Osteoblast (primary cell): ENCODE measurements at regions not wholly inside any gene's neighbourhood (a gene's known extent, or its start where the extent isn't known, plus 50 kb on each side); places are given as distances from the start of the nearest gene placed in this dataset.

ENCODE experiments used
- DNase-seq: peaks from one replicate; pipeline ENCODE4 v3.0.0; 2011; ENCODE audit warnings: low spot score, mixed read lengths; ENCODE audit not compliant: insufficient read length; ENCODE audit errors: missing footprints
- H2AFZ ChIP-seq: 2 replicates; pipeline ENCODE4 v1.6.0; 2011; ENCODE audit warnings: mild to moderate bottlenecking, low read length
- H3K27ac ChIP-seq: 2 replicates; pipeline ENCODE4 v1.5.1; 2011; ENCODE audit warnings: mild to moderate bottlenecking, low read depth, low read length, moderate library complexity
- H3K27me3 ChIP-seq: 2 replicates; pipeline ENCODE4 v1.6.0; 2012; ENCODE audit warnings: mild to moderate bottlenecking, control low read depth, inconsistent platforms, low read length, moderate library complexity; ENCODE audit not compliant: insufficient read depth
- H3K36me3 ChIP-seq: 2 replicates; pipeline ENCODE4 v1.5.1; 2011; ENCODE audit warnings: mild to moderate bottlenecking, low read length, control low read depth, moderate library complexity; ENCODE audit not compliant: insufficient read depth
- H3K4me1 ChIP-seq: 2 replicates; pipeline ENCODE4 v1.5.1; 2011; ENCODE audit warnings: mild to moderate bottlenecking, low read length, control low read depth, moderate library complexity; ENCODE audit not compliant: insufficient read depth
- H3K4me2 ChIP-seq: 2 replicates; pipeline ENCODE4 v1.6.0; 2011; ENCODE audit warnings: mild to moderate bottlenecking, low read length; ENCODE audit not compliant: insufficient read depth
- H3K4me3 ChIP-seq: fragments of 200-600 bp; sonication (generic); 3 replicates; pipeline ENCODE4 v1.5.1; 2012; ENCODE audit warnings: mild to moderate bottlenecking, low read length, inconsistent platforms; ENCODE audit not compliant: insufficient read depth
- H3K79me2 ChIP-seq: 2 replicates; pipeline ENCODE4 v1.6.0; 2012; ENCODE audit warnings: mild to moderate bottlenecking, low read length, control low read depth, inconsistent platforms; ENCODE audit not compliant: insufficient read depth
- H3K9me3 ChIP-seq: 2 replicates; pipeline ENCODE4 v1.5.1; 2011; ENCODE audit warnings: low read depth, low read length, control low read depth
- H4K20me1 ChIP-seq: 2 replicates; pipeline ENCODE4 v1.6.0; 2012; ENCODE audit warnings: mild to moderate bottlenecking, low read length, control low read depth; ENCODE audit not compliant: insufficient read depth
- TF ChIP-seq, protein P1 (sequence below): IDR thresholded peaks from 2 replicates; pipeline ENCODE4 v1.5.1; 2011; ENCODE audit warnings: mild to moderate bottlenecking, low read depth, low read length, moderate library complexity; ENCODE audit errors: extremely low read depth

- Histone ChIP-seq H3K4me2 (no peak overlapping the region), H3K79me2 (no peaks in the 10 kb centered on the region), H4K20me1 (no peaks in the 10 kb centered on the region), H3K27ac (no peak overlapping the region), H3K36me3 (no peaks in the 10 kb centered on the region), H3K4me3 (no peak overlapping the region), H3K9me3 (no peaks in the 10 kb centered on the region), H2AFZ (no peak overlapping the region), H3K4me1 (no peaks in the 10 kb centered on the region), H3K27me3 (no peaks in the 10 kb centered on the region)
- TF ChIP-seq, protein P1, sequence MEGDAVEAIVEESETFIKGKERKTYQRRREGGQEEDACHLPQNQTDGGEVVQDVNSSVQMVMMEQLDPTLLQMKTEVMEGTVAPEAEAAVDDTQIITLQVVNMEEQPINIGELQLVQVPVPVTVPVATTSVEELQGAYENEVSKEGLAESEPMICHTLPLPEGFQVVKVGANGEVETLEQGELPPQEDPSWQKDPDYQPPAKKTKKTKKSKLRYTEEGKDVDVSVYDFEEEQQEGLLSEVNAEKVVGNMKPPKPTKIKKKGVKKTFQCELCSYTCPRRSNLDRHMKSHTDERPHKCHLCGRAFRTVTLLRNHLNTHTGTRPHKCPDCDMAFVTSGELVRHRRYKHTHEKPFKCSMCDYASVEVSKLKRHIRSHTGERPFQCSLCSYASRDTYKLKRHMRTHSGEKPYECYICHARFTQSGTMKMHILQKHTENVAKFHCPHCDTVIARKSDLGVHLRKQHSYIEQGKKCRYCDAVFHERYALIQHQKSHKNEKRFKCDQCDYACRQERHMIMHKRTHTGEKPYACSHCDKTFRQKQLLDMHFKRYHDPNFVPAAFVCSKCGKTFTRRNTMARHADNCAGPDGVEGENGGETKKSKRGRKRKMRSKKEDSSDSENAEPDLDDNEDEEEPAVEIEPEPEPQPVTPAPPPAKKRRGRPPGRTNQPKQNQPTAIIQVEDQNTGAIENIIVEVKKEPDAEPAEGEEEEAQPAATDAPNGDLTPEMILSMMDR = no peak
- no peak for DNase-seq
Measured at GRCh38 chr6:153872946-153873345, 166.1 kb upstream of the OPRM1 start.

GRCh38 chr6:153862927-153863326 is 176.1 kb upstream of the OPRM1 start:
- Histone ChIP-seq H3K4me2 (no peak overlapping the region), H2AFZ (no peak overlapping the region), H3K36me3 (no peaks in the 10 kb centered on the region), H3K27ac (no peak overlapping the region), H4K20me1 (no peaks in the 10 kb centered on the region), H3K27me3 (no peaks in the 10 kb centered on the region), H3K4me1 (no peaks in the 10 kb centered on the region), H3K9me3 (peaks cover 1% of the 10 kb centered on the region), H3K4me3 (no peak overlapping the region), H3K79me2 (no peaks in the 10 kb centered on the region)
- TF ChIP-seq, protein P1 = no peak
- no peak for DNase-seq

DNA sequence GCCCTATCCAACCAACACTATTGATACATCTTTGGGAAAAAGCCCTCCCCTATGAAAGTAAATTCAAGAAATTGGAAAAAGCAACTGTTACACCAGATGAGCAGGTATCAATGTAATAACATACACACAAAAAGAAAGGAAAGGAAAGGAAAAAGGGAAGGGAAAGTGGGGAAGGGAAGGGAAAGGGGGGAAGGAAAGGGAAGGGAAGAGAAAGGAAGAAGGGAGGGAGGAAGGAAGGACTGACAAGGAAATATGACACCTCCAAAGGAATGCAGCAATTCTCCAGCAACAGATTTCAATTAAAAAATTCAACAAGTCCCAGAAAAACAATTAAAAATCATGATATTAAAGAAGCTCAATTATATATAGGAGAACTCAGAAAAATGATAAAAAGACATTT is 176.9 kb upstream of the OPRM1 start:
- H3K79me2 ChIP-seq = no peaks in the 10 kb centered on the region
- TF ChIP-seq, protein P1 = no peak
- no peak overlapping the region for H3K4me2 ChIP-seq

GRCh38 chr6:153858529-153858928 is 180.5 kb upstream of the OPRM1 start:
- no peaks in the 10 kb centered on the region for H3K27me3 ChIP-seq
- H3K4me3 ChIP-seq = no peak overlapping the region
- H3K36me3 ChIP-seq = no peaks in the 10 kb centered on the region
- peaks cover 5% of the 10 kb centered on the region for H3K9me3 ChIP-seq
- H3K4me2 ChIP-seq = no peak overlapping the region
- no peaks in the 10 kb centered on the region for H3K79me2 ChIP-seq
- DNase-seq = no peak
- TF ChIP-seq, protein P1 = no peak
- no peaks in the 10 kb centered on the region for H4K20me1 ChIP-seq
- no peak overlapping the region for H2AFZ ChIP-seq
- no peak overlapping the region for H3K27ac ChIP-seq
- no peaks in the 10 kb centered on the region for H3K4me1 ChIP-seq

More for the DNA sequence above, 176.9 kb upstream of the OPRM1 start:
- no peak for DNase-seq
- Histone ChIP-seq H3K27me3 (no peaks in the 10 kb centered on the region), H4K20me1 (no peaks in the 10 kb centered on the region), H3K27ac (no peak overlapping the region), H3K4me3 (no peak overlapping the region), H3K9me3 (peaks cover 1% of the 10 kb centered on the region), H3K36me3 (no peaks in the 10 kb centered on the region), H3K4me1 (no peaks in the 10 kb centered on the region), H2AFZ (no peak overlapping the region)
